ENCODE measurements at regions not wholly inside any gene's neighbourhood (a gene's known extent, or its start where the extent isn't known, plus 50 kb on each side); places are given as distances from the start of the nearest gene placed in this dataset.

GRCh38 chr1:229897501-229897900 is 169.5 kb upstream of the GALNT2 start:
- no peak for TF ChIP-seq MEIS1 (CRISPR knock-in tag; IDR thresholded peaks at IDR 0.05; ENCODE audit: borderline replicate concordance)
- TF ChIP-seq ZNF174 (tag by site-specific recombination; IDR thresholded peaks at IDR 0.05), result no peak
- no peak for TF ChIP-seq CTCF (tag by site-specific recombination; IDR thresholded peaks at IDR 0.05)
- no peak for TF ChIP-seq REST (tag by site-specific recombination; IDR thresholded peaks at IDR 0.05)
- TF ChIP-seq ZBTB8A (tag by site-specific recombination; IDR thresholded peaks at IDR 0.05), result no peak
- no peak for TF ChIP-seq ZNF777 (tag by site-specific recombination; IDR thresholded peaks at IDR 0.05; ENCODE audit: borderline replicate concordance)
- no peak for TF ChIP-seq MYNN (tag by site-specific recombination; IDR thresholded peaks at IDR 0.05; ENCODE audit: borderline replicate concordance)
- TF ChIP-seq ZNF510 (tag by site-specific recombination; IDR thresholded peaks at IDR 0.05; ENCODE audit: insufficient replicate concordance), result no peak
- no peak for TF ChIP-seq SP3 (tag by site-specific recombination; IDR thresholded peaks at IDR 0.05)
- no peak for TF ChIP-seq ZBTB6 (tag by site-specific recombination; IDR thresholded peaks at IDR 0.05)

Measured in HEK293 (cell line).